BJ (cell line): ENCODE measurements at regions not wholly inside any gene's neighbourhood (a gene's known extent, or its start where the extent isn't known, plus 50 kb on each side); places are given as distances from the start of the nearest gene placed in this dataset.

ENCODE experiments used
- CTCF ChIA-PET: fragments of 350-600 bp; formaldehyde crosslinking; extraction: SDS; loops from one replicate; lab custom pipeline; 2021; ENCODE audit warnings: antibody characterized with exemption, inconsistent platforms; lab: Yijun Ruan, JAX
- POLR2A ChIA-PET: fragments of 300-600 bp; sonication (Branson Sonifier 250); formaldehyde crosslinking; extraction: SDS; loops from one replicate; lab custom pipeline; 2021; ENCODE audit warnings: antibody characterized with exemption; lab: Charles Lee
- DNase-seq: peaks from one replicate; pipeline ENCODE4 v3.0.0-alpha.2; 2011; ENCODE audit warnings: low read depth
- H3K27me3 ChIP-seq: 2 replicates; pipeline ENCODE4 v1.6.0; 2011; ENCODE audit warnings: low read length; ENCODE audit not compliant: control insufficient read depth, insufficient read depth
- H3K36me3 ChIP-seq: 2 replicates; pipeline ENCODE4 v1.5.1; 2011; ENCODE audit warnings: low read length; ENCODE audit not compliant: control insufficient read depth, insufficient read depth
- H3K4me3 ChIP-seq: 2 replicates; pipeline ENCODE4 v1.5.1; 2011; ENCODE audit warnings: low read depth, mild to moderate bottlenecking, control low read depth, low read length
- TF ChIP-seq, protein P1 (sequence below): IDR thresholded peaks from 2 replicates; pipeline ENCODE4 v1.5.1; 2011; ENCODE audit warnings: low read depth, mild to moderate bottlenecking, control low read depth, inconsistent platforms, low read length, moderate library complexity; ENCODE audit not compliant: insufficient read depth

DNA sequence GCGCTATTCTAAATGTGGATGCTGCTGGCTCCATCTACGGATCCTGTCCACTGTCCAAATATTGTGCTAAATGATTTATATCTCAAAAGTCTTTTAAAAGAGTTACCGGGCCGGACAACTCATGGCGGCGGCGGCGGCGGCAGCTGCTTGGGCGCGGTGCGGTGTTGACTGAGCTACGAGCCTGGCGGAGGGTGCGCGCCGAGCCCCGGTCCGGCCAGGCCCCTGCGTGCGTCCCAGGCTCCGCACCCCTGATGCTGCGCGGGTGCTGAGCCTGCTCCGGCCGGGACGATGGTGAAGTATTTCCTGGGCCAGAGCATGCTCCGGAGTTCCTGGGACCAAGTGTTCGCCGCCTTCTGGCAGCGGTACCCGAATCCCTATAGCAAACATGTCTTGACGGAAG, 303.4 kb downstream of the CENPW start:
- TF ChIP-seq, protein P1, sequence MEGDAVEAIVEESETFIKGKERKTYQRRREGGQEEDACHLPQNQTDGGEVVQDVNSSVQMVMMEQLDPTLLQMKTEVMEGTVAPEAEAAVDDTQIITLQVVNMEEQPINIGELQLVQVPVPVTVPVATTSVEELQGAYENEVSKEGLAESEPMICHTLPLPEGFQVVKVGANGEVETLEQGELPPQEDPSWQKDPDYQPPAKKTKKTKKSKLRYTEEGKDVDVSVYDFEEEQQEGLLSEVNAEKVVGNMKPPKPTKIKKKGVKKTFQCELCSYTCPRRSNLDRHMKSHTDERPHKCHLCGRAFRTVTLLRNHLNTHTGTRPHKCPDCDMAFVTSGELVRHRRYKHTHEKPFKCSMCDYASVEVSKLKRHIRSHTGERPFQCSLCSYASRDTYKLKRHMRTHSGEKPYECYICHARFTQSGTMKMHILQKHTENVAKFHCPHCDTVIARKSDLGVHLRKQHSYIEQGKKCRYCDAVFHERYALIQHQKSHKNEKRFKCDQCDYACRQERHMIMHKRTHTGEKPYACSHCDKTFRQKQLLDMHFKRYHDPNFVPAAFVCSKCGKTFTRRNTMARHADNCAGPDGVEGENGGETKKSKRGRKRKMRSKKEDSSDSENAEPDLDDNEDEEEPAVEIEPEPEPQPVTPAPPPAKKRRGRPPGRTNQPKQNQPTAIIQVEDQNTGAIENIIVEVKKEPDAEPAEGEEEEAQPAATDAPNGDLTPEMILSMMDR, result no peak
- no peak overlapping the region for H3K4me3 ChIP-seq
- ChIA-PET POLR2A (no interaction called here), CTCF (no interaction called here)
- DNase-seq, result no peak
- no peaks in the 10 kb centered on the region for H3K36me3 ChIP-seq
- H3K27me3 ChIP-seq, result no peaks in the 10 kb centered on the region

DNA sequence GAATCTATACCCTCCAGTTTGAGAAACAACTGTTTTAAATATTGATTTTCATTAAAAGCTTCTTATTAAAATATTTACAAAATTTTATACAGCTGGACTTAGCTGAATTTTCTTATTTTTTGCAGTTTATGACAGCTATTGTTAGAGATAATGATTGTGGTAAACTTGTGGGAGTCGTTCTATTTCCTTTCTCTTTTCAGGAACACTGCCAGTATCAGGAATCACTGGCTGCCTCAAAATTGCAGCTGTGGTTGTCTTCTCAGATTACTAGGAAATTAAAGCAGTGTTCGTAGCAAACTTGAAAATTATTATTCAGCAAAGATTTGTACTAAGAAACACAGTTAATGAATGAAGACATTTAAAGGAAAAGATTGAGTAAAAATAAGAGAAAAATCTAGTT, 311.0 kb downstream of the CENPW start:
- no peak for DNase-seq
- no peaks in the 10 kb centered on the region for H3K36me3 ChIP-seq
- H3K4me3 ChIP-seq, result no peak overlapping the region
- ChIA-PET CTCF (interaction anchor here (0.7 kb wide), 1 partner anchor 659 kb away, joined by 3 read pairs; no protein-coding TSS in a partner anchor), POLR2A (no interaction called here)
- H3K27me3 ChIP-seq, result no peaks in the 10 kb centered on the region
- TF ChIP-seq, protein P1, result no peak

DNA sequence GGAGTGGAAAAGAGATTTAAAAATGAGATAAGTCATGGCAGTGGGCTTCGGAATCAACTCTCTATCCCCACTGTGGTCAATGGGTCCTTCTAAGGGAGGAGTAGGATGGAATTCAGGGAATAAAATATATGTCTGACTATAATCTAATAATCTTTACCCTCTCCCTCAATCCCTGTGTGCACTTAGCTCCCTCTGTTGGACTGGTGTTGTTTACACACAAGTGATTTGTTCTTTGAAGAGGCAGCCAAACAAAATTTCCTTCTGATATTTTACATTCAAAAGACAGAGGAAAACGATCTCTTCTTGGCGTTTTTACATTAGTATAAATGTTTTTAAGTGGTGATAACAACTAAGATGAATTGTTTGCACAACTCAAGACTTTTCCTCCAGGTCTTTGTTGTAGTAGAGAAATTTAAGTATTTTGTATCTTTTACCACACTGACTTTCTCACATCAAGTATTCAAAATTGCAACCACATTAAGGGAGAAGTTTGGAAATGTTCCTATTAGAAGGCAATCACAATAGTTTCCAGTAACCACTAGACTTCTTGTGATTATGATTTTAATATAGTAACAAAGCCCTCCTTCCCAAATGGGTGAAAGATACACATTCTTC, 317.8 kb downstream of the CENPW start:
- Histone ChIP-seq H3K4me3 (no peak overlapping the region), H3K36me3 (no peaks in the 10 kb centered on the region), H3K27me3 (no peaks in the 10 kb centered on the region)
- CTCF ChIA-PET, result interaction anchor here (0.6 to 1.2 kb wide), 6 partner anchors 16 to 662 kb away, joined by 3 to 4 read pairs (median 3); no protein-coding TSS in a partner anchor
- TF ChIP-seq, protein P1, result peak; percentile 55
- POLR2A ChIA-PET, result interaction anchor here (0.6 kb wide), 1 partner anchor 294 kb away, joined by 3 read pairs; no protein-coding TSS in a partner anchor
- no peak for DNase-seq

DNA sequence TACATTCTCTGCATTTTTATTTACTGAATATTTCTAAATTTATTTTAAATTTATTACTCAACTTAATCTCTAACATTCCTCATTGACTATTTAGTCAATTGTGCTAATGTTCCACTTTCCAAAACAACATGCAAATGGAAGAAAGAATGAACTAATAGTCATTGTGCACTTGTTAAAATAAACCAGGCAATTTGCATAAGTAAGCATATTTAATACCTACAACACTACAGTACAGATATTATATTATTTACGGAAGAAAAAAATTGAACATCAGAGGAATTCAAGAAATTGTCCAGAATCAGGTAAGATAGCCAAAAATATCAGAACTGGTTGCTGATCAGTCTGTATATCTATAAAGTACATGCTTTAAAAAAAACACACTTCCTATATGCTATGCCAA, 320.5 kb downstream of the CENPW start:
- CTCF ChIA-PET, result no interaction called here
- TF ChIP-seq, protein P1, result no peak
- POLR2A ChIA-PET, result no interaction called here

DNA sequence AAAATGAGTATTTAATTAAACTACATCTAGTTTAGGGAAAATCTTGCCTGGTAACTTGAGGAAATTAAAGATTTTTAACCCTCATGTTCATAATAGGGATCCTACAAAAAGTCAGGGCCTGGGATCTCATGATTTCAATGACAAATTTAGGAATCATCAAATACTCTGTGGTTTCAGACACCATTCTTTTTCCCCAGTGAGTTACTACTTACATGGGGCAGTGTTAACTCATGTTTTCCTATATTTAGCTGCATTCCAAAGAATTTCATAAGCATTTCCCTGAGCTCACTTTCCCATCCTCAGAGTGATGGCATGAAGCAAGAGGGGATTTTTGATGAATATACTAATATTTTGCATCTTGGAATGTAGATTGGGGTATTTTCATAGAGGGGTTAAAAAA, 321.7 kb downstream of the CENPW start:
- Histone ChIP-seq H3K4me3 (no peak overlapping the region), H3K27me3 (no peaks in the 10 kb centered on the region), H3K36me3 (no peaks in the 10 kb centered on the region)
- POLR2A ChIA-PET, result interaction anchor here (0.7 kb wide), 1 partner anchor 399 kb away, joined by 3 read pairs; no protein-coding TSS in a partner anchor
- DNase-seq, result peak; percentile 64
- CTCF ChIA-PET, result no interaction called here
- TF ChIP-seq, protein P1, result no peak

More for the DNA sequence above, 320.5 kb downstream of the CENPW start:
- no peak for DNase-seq
- Histone ChIP-seq H3K27me3 (no peaks in the 10 kb centered on the region), H3K36me3 (no peaks in the 10 kb centered on the region), H3K4me3 (no peak overlapping the region)
